H1 (cell line): ENCODE measurements at regions not wholly inside any gene's neighbourhood (a gene's known extent, or its start where the extent isn't known, plus 50 kb on each side); places are given as distances from the start of the nearest gene placed in this dataset.
A peak's percentile ranks its signal among the peaks of the same experiment; 100 is the strongest.

Source experiments
- ASH2L ChIP-seq: fragments of 200-600, 300-600 bp; sonication (generic); IDR thresholded peaks from one replicate; pipeline ENCODE4 v1.7.1; 2017; ENCODE audit warnings: low read length
- KDM1A ChIP-seq: fragments of 200-600, 300-600 bp; sonication (generic); IDR thresholded peaks from 2 replicates; pipeline ENCODE4 v1.7.1; 2016; ENCODE audit warnings: mild to moderate bottlenecking, low read length, borderline replicate concordance
- RXRA ChIP-seq: IDR thresholded peaks from 2 replicates; pipeline ENCODE4 v1.6.1; 2011; ENCODE audit warnings: low read depth, mild to moderate bottlenecking, low read length, moderate library complexity; ENCODE audit not compliant: insufficient read depth
- USF2 ChIP-seq: IDR thresholded peaks from 2 replicates; pipeline ENCODE4 v1.6.1; 2011; ENCODE audit warnings: low read length, improper control_type of control experiment
- YY1 ChIP-seq: IDR thresholded peaks from 2 replicates; pipeline ENCODE4 v1.6.1; 2011; ENCODE audit warnings: low read depth, mild to moderate bottlenecking, low read length
- TF ChIP-seq, protein P1 (sequence below), 3 experiments: IDR thresholded peaks; 1 replicate in 2 of 3; 2 replicates in 1 of 3; pipeline versions ENCODE4 v1.5.1 to v1.6.1; 2011; ENCODE audit warnings: low read length in 3 of 3, mild to moderate bottlenecking in 3 of 3, inconsistent platforms in 2 of 3, low read depth in 1 of 3, moderate library complexity in 1 of 3; ENCODE audit not compliant: insufficient read depth in 1 of 3; ENCODE audit errors: control extremely low read depth in 1 of 3

- TF ChIP-seq USF2 (no peak), KDM1A (0 out of 2 replicates have a peak, but pooled peaks have one; percentile 13), ASH2L (peak; percentile 31), YY1 (peak; percentile 35; the same call in 1 of the 2 replicates), RXRA (no peak)
- TF ChIP-seq, protein P1, sequence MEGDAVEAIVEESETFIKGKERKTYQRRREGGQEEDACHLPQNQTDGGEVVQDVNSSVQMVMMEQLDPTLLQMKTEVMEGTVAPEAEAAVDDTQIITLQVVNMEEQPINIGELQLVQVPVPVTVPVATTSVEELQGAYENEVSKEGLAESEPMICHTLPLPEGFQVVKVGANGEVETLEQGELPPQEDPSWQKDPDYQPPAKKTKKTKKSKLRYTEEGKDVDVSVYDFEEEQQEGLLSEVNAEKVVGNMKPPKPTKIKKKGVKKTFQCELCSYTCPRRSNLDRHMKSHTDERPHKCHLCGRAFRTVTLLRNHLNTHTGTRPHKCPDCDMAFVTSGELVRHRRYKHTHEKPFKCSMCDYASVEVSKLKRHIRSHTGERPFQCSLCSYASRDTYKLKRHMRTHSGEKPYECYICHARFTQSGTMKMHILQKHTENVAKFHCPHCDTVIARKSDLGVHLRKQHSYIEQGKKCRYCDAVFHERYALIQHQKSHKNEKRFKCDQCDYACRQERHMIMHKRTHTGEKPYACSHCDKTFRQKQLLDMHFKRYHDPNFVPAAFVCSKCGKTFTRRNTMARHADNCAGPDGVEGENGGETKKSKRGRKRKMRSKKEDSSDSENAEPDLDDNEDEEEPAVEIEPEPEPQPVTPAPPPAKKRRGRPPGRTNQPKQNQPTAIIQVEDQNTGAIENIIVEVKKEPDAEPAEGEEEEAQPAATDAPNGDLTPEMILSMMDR (IDR thresholded peaks at IDR 0.05; ENCODE audit: control extremely low read depth in 1 of 3, insufficient read depth in 1 of 3, low read depth in 1 of 3, low read length in 3 of 3), result peak; percentile 80 to 86 (median 86)
These were observed 64.1 kb upstream of the KLHL25 start (continued) for GRCh38 chr15:85858586-85859375.
